Endothelial cell (in vitro differentiated cells): ENCODE measurements at regions not wholly inside any gene's neighbourhood (a gene's known extent, or its start where the extent isn't known, plus 50 kb on each side); places are given as distances from the start of the nearest gene placed in this dataset.

Experiments used
- DNase-seq: peaks from one replicate; pipeline ENCODE4 v3.0.0; 2021; ENCODE audit warnings: low spot score
- H3K27ac Mint-ChIP-seq: one replicate; pipeline ENCODE4 v1.8.0; 2021; ENCODE audit warnings: mixed read lengths, inconsistent platforms; ENCODE audit not compliant: unreplicated experiment
- H3K27me3 Mint-ChIP-seq: one replicate; pipeline ENCODE4 v1.8.0; 2021; ENCODE audit warnings: mild to moderate bottlenecking, moderate library complexity, mixed read lengths, inconsistent platforms; ENCODE audit not compliant: unreplicated experiment
- H3K36me3 Mint-ChIP-seq: one replicate; pipeline ENCODE4 v1.8.0; 2021; ENCODE audit warnings: mild to moderate bottlenecking, low read depth, mixed read lengths, inconsistent platforms; ENCODE audit not compliant: unreplicated experiment
- H3K4me1 Mint-ChIP-seq: one replicate; pipeline ENCODE4 v1.8.0; 2021; ENCODE audit warnings: mild to moderate bottlenecking, mixed read lengths, inconsistent platforms; ENCODE audit not compliant: unreplicated experiment
- H3K4me3 Mint-ChIP-seq: one replicate; pipeline ENCODE4 v1.8.0; 2021; ENCODE audit warnings: mild to moderate bottlenecking, mixed read lengths, inconsistent platforms; ENCODE audit not compliant: unreplicated experiment
- H3K9me3 Mint-ChIP-seq: one replicate; pipeline ENCODE4 v1.8.0; 2021; ENCODE audit warnings: mixed read lengths, inconsistent platforms; ENCODE audit not compliant: unreplicated experiment
- TF ChIP-seq, protein P1 (sequence below): fragments of 200-600 bp; sonication (generic); IDR thresholded peaks from one replicate; pipeline ENCODE4 v1.5.0; 2021; ENCODE audit warnings: antibody characterized with exemption; ENCODE audit not compliant: unreplicated experiment

- Mint-ChIP-seq H3K27ac (no peak overlapping the region), H3K27me3 (peaks cover 1% of the 10 kb centered on the region), H3K4me1 (no peaks in the 10 kb centered on the region), H3K4me3 (no peak overlapping the region), H3K9me3 (no peaks in the 10 kb centered on the region), H3K36me3 (no peaks in the 10 kb centered on the region)
- no peak for DNase-seq
- TF ChIP-seq, protein P1, sequence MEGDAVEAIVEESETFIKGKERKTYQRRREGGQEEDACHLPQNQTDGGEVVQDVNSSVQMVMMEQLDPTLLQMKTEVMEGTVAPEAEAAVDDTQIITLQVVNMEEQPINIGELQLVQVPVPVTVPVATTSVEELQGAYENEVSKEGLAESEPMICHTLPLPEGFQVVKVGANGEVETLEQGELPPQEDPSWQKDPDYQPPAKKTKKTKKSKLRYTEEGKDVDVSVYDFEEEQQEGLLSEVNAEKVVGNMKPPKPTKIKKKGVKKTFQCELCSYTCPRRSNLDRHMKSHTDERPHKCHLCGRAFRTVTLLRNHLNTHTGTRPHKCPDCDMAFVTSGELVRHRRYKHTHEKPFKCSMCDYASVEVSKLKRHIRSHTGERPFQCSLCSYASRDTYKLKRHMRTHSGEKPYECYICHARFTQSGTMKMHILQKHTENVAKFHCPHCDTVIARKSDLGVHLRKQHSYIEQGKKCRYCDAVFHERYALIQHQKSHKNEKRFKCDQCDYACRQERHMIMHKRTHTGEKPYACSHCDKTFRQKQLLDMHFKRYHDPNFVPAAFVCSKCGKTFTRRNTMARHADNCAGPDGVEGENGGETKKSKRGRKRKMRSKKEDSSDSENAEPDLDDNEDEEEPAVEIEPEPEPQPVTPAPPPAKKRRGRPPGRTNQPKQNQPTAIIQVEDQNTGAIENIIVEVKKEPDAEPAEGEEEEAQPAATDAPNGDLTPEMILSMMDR: no peak
Observed at GRCh38 chr14:71183876-71184689, 276.8 kb downstream of the PCNX1 start.

DNA sequence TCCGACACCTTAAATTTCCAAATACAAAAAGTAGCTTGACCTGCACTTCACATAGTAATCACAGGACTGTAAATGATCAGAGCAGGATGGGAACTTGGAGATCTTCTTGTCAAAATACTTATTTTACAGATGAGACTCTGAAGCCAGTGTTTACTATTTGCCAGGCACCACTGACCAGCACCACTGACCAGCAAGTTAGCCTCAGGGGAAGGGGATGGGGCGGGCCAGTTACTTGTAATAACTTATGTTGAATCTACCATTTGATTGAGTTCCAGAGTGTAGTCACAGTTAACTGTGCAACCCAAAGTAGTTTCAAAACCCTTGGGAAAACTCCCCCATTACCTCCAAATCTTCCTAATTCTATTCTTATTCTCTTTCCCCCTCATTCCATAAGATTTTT, 278.4 kb downstream of the PCNX1 start:
- H3K36me3 Mint-ChIP-seq: no peaks in the 10 kb centered on the region
- no peaks in the 10 kb centered on the region for H3K4me1 Mint-ChIP-seq
- TF ChIP-seq, protein P1: no peak
- no peaks in the 10 kb centered on the region for H3K9me3 Mint-ChIP-seq
- no peak overlapping the region for H3K27ac Mint-ChIP-seq
- H3K4me3 Mint-ChIP-seq: no peak overlapping the region
- H3K27me3 Mint-ChIP-seq: peaks cover 1% of the 10 kb centered on the region
- DNase-seq: no peak

DNA sequence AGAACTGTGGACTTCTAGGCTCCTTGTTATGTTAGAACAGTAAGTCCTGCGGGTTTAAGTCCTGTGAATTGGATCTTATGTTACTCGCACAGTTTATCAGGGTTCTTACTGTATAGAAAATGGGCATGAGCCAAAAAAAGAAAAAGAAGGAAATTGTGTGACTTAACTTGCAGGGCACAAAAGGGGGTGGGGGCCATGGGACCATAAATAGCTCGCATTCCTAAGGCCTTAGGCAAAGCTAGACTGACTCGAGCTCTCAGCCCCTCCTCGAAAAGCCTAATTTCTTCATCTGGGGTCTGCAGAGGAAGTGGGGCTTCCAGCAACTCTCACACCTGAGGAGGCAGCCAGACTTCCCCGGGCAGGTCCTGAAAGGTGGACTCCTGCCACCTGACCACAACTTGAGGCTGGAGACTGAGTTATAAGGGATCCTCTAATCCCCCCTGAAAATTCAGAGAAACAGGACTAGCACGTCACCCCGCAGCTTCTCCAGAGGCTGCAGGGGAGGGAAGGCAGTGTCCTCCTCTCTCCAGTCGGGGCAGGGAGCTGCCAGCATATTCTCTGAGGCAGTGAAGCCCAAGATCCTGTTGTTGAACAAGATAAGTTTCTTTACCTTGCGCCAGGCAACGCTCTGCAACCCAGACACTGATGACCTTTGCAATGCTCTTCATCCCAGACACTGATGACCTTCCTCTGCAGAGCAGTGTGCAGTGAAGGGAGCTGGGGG, 280.5 kb downstream of the PCNX1 start:
- no peak for DNase-seq
- no peak overlapping the region for H3K4me3 Mint-ChIP-seq
- no peaks in the 10 kb centered on the region for H3K4me1 Mint-ChIP-seq
- peaks cover 4% of the 10 kb centered on the region for H3K36me3 Mint-ChIP-seq
- no peaks in the 10 kb centered on the region for H3K9me3 Mint-ChIP-seq
- TF ChIP-seq, protein P1: no peak
- no peak overlapping the region for H3K27ac Mint-ChIP-seq
- H3K27me3 Mint-ChIP-seq: peaks cover 2% of the 10 kb centered on the region

DNA sequence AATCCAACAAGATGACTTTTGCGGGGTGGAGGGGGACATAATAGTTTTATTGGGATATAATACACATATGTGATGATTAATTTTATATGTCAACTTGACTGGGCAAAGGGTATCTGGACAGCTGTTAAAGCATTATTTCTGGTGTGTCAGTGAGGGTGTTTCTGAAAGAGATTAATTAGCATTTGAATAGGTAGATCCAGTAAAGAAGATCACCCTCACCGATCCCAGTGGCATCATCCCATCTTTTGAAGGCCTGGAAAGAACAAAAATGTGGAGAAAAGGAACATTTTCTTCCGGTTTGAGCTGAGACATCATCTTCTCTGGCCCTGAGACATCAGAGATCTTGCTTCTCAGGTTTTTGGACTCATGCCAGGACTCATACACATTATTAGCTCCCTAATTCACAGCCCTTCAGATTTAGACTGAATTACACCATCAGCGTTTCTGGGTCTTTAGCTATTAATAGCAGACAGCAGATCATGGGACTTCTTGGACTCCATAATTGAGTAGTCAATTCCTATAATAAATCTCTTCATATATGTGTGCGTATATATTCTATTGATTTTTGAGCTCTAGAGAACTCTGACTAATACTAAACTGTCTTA, 283.6 kb downstream of the PCNX1 start:
- H3K27ac Mint-ChIP-seq: no peak overlapping the region
- peaks cover 3% of the 10 kb centered on the region for H3K4me1 Mint-ChIP-seq
- peaks cover 4% of the 10 kb centered on the region for H3K36me3 Mint-ChIP-seq

More for the DNA sequence above, 283.6 kb downstream of the PCNX1 start:
- peaks cover 2% of the 10 kb centered on the region for H3K9me3 Mint-ChIP-seq
- no peak for DNase-seq
- TF ChIP-seq, protein P1: no peak
- H3K27me3 Mint-ChIP-seq: peaks cover 4% of the 10 kb centered on the region
- H3K4me3 Mint-ChIP-seq: no peak overlapping the region
